ENCODE measurements at regions not wholly inside any gene's neighbourhood (a gene's known extent, or its start where the extent isn't known, plus 50 kb on each side); places are given as distances from the start of the nearest gene placed in this dataset.
A peak's percentile ranks its signal among the peaks of the same experiment; 100 is the strongest.

GRCh38 chr5:155616779-155617392 lies 603.3 kb downstream of the KIF4B start:
- H3K9me3 Mint-ChIP-seq, result peaks cover 32% of the 10 kb centered on the region
- H3K27ac Mint-ChIP-seq, result no peak overlapping the region
- no peak overlapping the region for H3K4me3 Mint-ChIP-seq
- TF ChIP-seq, protein P1, sequence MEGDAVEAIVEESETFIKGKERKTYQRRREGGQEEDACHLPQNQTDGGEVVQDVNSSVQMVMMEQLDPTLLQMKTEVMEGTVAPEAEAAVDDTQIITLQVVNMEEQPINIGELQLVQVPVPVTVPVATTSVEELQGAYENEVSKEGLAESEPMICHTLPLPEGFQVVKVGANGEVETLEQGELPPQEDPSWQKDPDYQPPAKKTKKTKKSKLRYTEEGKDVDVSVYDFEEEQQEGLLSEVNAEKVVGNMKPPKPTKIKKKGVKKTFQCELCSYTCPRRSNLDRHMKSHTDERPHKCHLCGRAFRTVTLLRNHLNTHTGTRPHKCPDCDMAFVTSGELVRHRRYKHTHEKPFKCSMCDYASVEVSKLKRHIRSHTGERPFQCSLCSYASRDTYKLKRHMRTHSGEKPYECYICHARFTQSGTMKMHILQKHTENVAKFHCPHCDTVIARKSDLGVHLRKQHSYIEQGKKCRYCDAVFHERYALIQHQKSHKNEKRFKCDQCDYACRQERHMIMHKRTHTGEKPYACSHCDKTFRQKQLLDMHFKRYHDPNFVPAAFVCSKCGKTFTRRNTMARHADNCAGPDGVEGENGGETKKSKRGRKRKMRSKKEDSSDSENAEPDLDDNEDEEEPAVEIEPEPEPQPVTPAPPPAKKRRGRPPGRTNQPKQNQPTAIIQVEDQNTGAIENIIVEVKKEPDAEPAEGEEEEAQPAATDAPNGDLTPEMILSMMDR (IDR thresholded peaks at IDR 0.05), result peak; percentile 55
- DNase-seq, result no peak
- H3K36me3 Mint-ChIP-seq (ENCODE audit: low read depth), result no peaks in the 10 kb centered on the region; the same call in 1 of the 2 replicates
- H3K27me3 Mint-ChIP-seq (ENCODE audit: insufficient read depth), result no peaks in the 10 kb centered on the region
- no peaks in the 10 kb centered on the region for H3K4me1 Mint-ChIP-seq (ENCODE audit: low read depth)

GRCh38 chr5:155619688-155620087 lies 606.1 kb downstream of the KIF4B start:
- Mint-ChIP-seq H3K27ac (no peak overlapping the region), H3K27me3 (ENCODE audit: insufficient read depth) (no peaks in the 10 kb centered on the region), H3K9me3 (peaks cover 30% of the 10 kb centered on the region), H3K36me3 (ENCODE audit: low read depth) (no peaks in the 10 kb centered on the region; the same call in 1 of the 2 replicates), H3K4me1 (ENCODE audit: low read depth) (no peaks in the 10 kb centered on the region), H3K4me3 (no peak overlapping the region)
- TF ChIP-seq, protein P1 (IDR thresholded peaks at IDR 0.05), result no peak
- DNase-seq, result no peak

GRCh38 chr5:155620821-155621410 lies 607.4 kb downstream of the KIF4B start:
- TF ChIP-seq, protein P1 (IDR thresholded peaks at IDR 0.05), result no peak
- Mint-ChIP-seq H3K4me1 (ENCODE audit: low read depth) (no peaks in the 10 kb centered on the region), H3K36me3 (ENCODE audit: low read depth) (no peaks in the 10 kb centered on the region; the same call in 1 of the 2 replicates), H3K27ac (no peak overlapping the region), H3K27me3 (ENCODE audit: insufficient read depth) (no peaks in the 10 kb centered on the region), H3K9me3 (peaks cover 33% of the 10 kb centered on the region), H3K4me3 (no peak overlapping the region)
- no peak for DNase-seq

DNA sequence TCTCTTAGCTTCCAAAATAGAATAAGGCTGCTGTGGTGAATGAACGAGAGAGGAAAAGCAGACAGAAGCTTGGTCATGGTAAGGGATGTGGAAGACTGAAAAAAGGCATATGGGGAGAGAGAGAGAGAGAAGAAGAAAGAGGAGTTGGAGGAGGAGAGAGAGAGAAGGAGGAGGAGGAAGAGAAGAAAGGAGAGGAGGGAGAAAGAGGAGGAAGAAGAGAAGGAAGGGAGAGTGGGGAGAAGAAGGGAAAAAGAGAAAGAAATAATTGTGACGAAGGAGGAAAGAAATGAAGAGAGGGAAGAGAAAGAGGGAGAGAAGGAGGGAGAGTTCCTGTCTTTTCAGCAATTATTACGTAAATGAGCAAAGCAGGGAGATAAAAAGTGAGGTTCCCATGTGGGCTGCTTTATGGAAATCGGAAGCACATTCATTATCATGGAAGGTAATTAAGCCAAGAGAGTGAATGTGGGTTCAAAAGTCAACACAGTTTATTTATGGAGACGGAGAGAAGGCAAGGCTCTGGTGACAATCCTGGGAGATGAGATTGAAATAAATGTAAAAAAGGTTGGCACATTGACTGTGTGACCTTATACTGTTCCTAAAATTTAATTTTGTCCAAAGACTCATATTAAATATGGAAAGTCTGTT lies 611.2 kb downstream of the KIF4B start:
- H3K4me1 Mint-ChIP-seq (ENCODE audit: low read depth), result no peaks in the 10 kb centered on the region
- DNase-seq, result no peak
- TF ChIP-seq, protein P1 (IDR thresholded peaks at IDR 0.05), result no peak
- peaks cover 36% of the 10 kb centered on the region for H3K9me3 Mint-ChIP-seq
- no peak overlapping the region for H3K4me3 Mint-ChIP-seq
- no peak overlapping the region for H3K27ac Mint-ChIP-seq
- H3K27me3 Mint-ChIP-seq (ENCODE audit: insufficient read depth), result no peaks in the 10 kb centered on the region
- no peaks in the 10 kb centered on the region; the same call in 1 of the 2 replicates for H3K36me3 Mint-ChIP-seq (ENCODE audit: low read depth)

- no peak for DNase-seq
- H3K27ac Mint-ChIP-seq, result no peak overlapping the region
- no peaks in the 10 kb centered on the region for H3K27me3 Mint-ChIP-seq (ENCODE audit: insufficient read depth)
- no peaks in the 10 kb centered on the region; the same call in 1 of the 2 replicates for H3K36me3 Mint-ChIP-seq (ENCODE audit: low read depth)
- H3K4me1 Mint-ChIP-seq (ENCODE audit: low read depth), result no peaks in the 10 kb centered on the region
- no peak overlapping the region for H3K4me3 Mint-ChIP-seq
- peaks cover 30% of the 10 kb centered on the region for H3K9me3 Mint-ChIP-seq
- TF ChIP-seq, protein P1 (IDR thresholded peaks at IDR 0.05), result no peak
Measured at GRCh38 chr5:155625315-155625714, 611.8 kb downstream of the KIF4B start.
